ENCODE measurements at regions not wholly inside any gene's neighbourhood (a gene's known extent, or its start where the extent isn't known, plus 50 kb on each side); places are given as distances from the start of the nearest gene placed in this dataset.

DNA sequence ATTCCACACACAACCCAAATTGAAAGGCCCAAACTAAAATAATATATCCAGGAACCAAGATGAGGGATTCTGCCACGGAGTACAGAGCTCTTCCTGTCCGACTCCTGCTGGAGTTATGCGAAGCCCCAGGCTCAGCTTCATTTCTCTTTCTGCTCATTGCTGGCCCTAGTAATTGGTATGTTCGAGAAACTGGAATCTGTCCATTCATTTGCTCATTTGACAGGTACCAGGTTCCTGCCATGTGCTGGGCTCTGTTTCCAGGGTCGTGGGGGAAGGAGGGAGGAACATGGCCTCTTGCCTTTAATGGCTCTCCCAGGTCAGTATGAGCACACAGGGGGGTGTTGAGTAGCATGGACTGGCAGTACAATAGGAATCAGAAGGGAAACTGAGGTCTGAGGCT lies 179.2 kb upstream of the SHH start:
- no peak for DNase-seq
- H2BK15ac ChIP-seq (ENCODE audit: low read depth, low read length), result no peak overlapping the region
- no peak overlapping the region for H4K8ac ChIP-seq (ENCODE audit: low read depth in 2 of 2, low read length in 2 of 2)
- dilution Hi-C loops (cut with HindIII; ENCODE audit: low sequenced_read_pairs, unreplicated experiment) (no loop called here), intact Hi-C loops (cut with micrococcal nuclease) (no loop called here), in situ Hi-C loops (cut with MboI; ENCODE audit: low sequenced_read_pairs) (no loop called here)
- H3K23ac ChIP-seq (ENCODE audit: low read depth, low read length), result no peak overlapping the region
- H3K56ac ChIP-seq (ENCODE audit: extremely low read depth, insufficient read depth, low read length), result no peak overlapping the region
- no peak overlapping the region for H2AK9ac ChIP-seq (replicated peaks; ENCODE audit: low read depth, low read length, poor library complexity)
- H2BK20ac ChIP-seq (ENCODE audit: low read depth, low read length), result no peak overlapping the region
- H4K20me1 ChIP-seq (ENCODE audit: insufficient read depth, low read length), result no peaks in the 10 kb centered on the region
- ATAC-seq (ENCODE audit: low read depth), result no peak
- H3K14ac ChIP-seq (replicated peaks; ENCODE audit: low read depth, low read length), result no peak overlapping the region
- peaks cover 21% of the 10 kb centered on the region for H3K9me3 ChIP-seq (ENCODE audit: control insufficient read depth, insufficient read depth, low read length)
- H3K4me1 ChIP-seq (ENCODE audit: control insufficient read depth, insufficient read depth, low read length), result no peaks in the 10 kb centered on the region
- H2AK5ac ChIP-seq (ENCODE audit: low read depth, low read length), result no peak overlapping the region
- ChIA-PET POLR2A (ENCODE audit: unreplicated experiment) (no interaction called here), CTCF (no interaction called here)
- H3K4me3 ChIP-seq (ENCODE audit: insufficient read depth, low read depth, low read length), result no peak overlapping the region
- H2BK120ac ChIP-seq (ENCODE audit: low read depth, low read length), result no peak overlapping the region
- WGBS, 2 experiments (ENCODE audit: extremely low coverage in 2 of 2, insufficient read length in 1 of 2), result no CpG with 5 or more reads among the region's 5 CpGs
- H3K18ac ChIP-seq (ENCODE audit: low read depth, low read length), result no peak overlapping the region
- no peaks in the 10 kb centered on the region for H3K36me3 ChIP-seq (ENCODE audit: control insufficient read depth, insufficient read depth, low read length)
- H2BK5ac ChIP-seq (ENCODE audit: low read depth, low read length, poor library complexity, severe bottlenecking), result no peak overlapping the region
- H3K79me1 ChIP-seq (ENCODE audit: low read depth in 1 of 2, low read length in 2 of 2), result no peaks in the 10 kb centered on the region
- H3K4ac ChIP-seq (ENCODE audit: low read depth, low read length), result no peak overlapping the region
- H3K4me2 ChIP-seq (ENCODE audit: low read depth, low read length), result no peak overlapping the region
- H3K9me1 ChIP-seq (ENCODE audit: insufficient read depth, low read length), result no peaks in the 10 kb centered on the region
- no peak for TF ChIP-seq BHLHE40 (IDR thresholded peaks at IDR 0.05; ENCODE audit: low read depth, low read length)
- no peak for TF ChIP-seq FOS (IDR thresholded peaks at IDR 0.05; ENCODE audit: low read depth, low read length)
- no peak for TF ChIP-seq MAZ (IDR thresholded peaks at IDR 0.05; ENCODE audit: borderline replicate concordance, low read depth, low read length)
- no peak for TF ChIP-seq RCOR1 (IDR thresholded peaks at IDR 0.05; ENCODE audit: insufficient replicate concordance, low read length)
- TF ChIP-seq, protein P1, sequence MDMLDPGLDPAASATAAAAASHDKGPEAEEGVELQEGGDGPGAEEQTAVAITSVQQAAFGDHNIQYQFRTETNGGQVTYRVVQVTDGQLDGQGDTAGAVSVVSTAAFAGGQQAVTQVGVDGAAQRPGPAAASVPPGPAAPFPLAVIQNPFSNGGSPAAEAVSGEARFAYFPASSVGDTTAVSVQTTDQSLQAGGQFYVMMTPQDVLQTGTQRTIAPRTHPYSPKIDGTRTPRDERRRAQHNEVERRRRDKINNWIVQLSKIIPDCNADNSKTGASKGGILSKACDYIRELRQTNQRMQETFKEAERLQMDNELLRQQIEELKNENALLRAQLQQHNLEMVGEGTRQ (IDR thresholded peaks at IDR 0.05; ENCODE audit: low read depth, low read length), result no peak
- no peak for TF ChIP-seq SMC3 (IDR thresholded peaks at IDR 0.05; ENCODE audit: low read depth, low read length)
- TF ChIP-seq CEBPB (IDR thresholded peaks at IDR 0.05; ENCODE audit: low read depth, low read length), result no peak
- TF ChIP-seq POLR2A (IDR thresholded peaks at IDR 0.05; ENCODE audit: low read depth, low read length), result no peak
- no peak for TF ChIP-seq CHD1 (IDR thresholded peaks at IDR 0.05; ENCODE audit: low read depth, low read length)
- TF ChIP-seq, protein P2, sequence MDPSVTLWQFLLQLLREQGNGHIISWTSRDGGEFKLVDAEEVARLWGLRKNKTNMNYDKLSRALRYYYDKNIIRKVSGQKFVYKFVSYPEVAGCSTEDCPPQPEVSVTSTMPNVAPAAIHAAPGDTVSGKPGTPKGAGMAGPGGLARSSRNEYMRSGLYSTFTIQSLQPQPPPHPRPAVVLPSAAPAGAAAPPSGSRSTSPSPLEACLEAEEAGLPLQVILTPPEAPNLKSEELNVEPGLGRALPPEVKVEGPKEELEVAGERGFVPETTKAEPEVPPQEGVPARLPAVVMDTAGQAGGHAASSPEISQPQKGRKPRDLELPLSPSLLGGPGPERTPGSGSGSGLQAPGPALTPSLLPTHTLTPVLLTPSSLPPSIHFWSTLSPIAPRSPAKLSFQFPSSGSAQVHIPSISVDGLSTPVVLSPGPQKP (IDR thresholded peaks at IDR 0.05; ENCODE audit: borderline replicate concordance, low read depth, low read length), result no peak
- TF ChIP-seq, protein P3, sequence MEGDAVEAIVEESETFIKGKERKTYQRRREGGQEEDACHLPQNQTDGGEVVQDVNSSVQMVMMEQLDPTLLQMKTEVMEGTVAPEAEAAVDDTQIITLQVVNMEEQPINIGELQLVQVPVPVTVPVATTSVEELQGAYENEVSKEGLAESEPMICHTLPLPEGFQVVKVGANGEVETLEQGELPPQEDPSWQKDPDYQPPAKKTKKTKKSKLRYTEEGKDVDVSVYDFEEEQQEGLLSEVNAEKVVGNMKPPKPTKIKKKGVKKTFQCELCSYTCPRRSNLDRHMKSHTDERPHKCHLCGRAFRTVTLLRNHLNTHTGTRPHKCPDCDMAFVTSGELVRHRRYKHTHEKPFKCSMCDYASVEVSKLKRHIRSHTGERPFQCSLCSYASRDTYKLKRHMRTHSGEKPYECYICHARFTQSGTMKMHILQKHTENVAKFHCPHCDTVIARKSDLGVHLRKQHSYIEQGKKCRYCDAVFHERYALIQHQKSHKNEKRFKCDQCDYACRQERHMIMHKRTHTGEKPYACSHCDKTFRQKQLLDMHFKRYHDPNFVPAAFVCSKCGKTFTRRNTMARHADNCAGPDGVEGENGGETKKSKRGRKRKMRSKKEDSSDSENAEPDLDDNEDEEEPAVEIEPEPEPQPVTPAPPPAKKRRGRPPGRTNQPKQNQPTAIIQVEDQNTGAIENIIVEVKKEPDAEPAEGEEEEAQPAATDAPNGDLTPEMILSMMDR (conservative IDR thresholded peaks at IDR 0.05; ENCODE audit: low read depth, low read length), result no peak
- no peak for TF ChIP-seq MXI1 (IDR thresholded peaks at IDR 0.05; ENCODE audit: borderline replicate concordance, low read depth, low read length)
- TF ChIP-seq RFX5 (IDR thresholded peaks at IDR 0.05; ENCODE audit: low read depth, low read length), result no peak
- H3K27me3 ChIP-seq (ENCODE audit: control insufficient read depth, insufficient read depth, low read length), result no peaks in the 10 kb centered on the region
- H3K27ac ChIP-seq (ENCODE audit: insufficient read depth, low read length), result no peak overlapping the region
- no TSS peak for BruUV-seq (replicated peaks)
- H3K9ac ChIP-seq (ENCODE audit: low read depth, low read length), result no peak overlapping the region
- no peak overlapping the region for H4K5ac ChIP-seq (ENCODE audit: low read depth, low read length)
- no peak overlapping the region for H2AFZ ChIP-seq (replicated peaks; ENCODE audit: low read length, poor library complexity)
- H4K91ac ChIP-seq (ENCODE audit: insufficient read depth, low read depth, low read length), result no peak overlapping the region
